ENCODE measurements at regions not wholly inside any gene's neighbourhood (a gene's known extent, or its start where the extent isn't known, plus 50 kb on each side); places are given as distances from the start of the nearest gene placed in this dataset.

DNA sequence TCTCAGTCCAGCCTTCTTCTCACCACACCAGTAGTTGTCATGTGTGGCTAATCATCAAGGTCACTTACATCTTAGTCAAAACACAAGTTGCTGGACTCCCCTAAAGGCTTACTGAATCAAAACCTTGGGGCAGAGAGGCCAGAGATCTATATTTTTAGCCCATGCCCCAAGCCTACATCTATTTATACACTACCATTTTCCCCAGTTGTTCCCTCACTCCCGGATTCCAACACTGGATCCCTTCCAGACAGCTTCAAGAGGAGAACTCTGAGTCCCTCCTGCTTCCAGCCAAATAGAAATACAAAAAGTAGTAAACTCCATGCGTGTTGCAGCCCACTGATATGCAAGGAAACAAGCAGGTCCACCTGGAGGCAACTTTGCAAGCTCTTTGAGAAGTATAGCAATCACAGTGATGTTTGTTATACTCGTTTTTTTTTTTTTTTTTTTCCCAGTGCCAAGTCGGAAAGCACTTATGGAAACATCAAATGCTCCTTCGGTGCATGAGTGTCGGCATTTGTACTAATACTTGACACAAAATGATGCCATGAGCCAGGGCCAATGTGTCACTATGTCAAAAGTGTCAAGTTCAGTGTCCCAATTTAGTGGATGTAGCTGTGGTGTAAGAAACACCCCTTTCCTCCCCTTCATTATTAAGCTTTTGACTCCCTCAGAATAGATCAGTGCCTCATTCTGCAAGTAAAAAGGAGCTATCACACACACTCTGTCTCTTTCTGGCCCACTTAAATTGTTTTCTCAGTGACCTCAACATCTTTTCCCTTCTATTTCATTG, 594.2 kb upstream of the SGCD start:
- in situ Hi-C loops (cut with HindIII; ENCODE audit: low pct_unique_long_range_greater_than_20kb, low sequenced_read_pairs), result no loop called here
- no peak for DNase-seq (ENCODE audit: low read depth, low spot score)

- in situ Hi-C loops (cut with HindIII; ENCODE audit: low pct_unique_long_range_greater_than_20kb, low sequenced_read_pairs), result no loop called here
- no peak for DNase-seq (ENCODE audit: low read depth, low spot score)
Measured at GRCh38 chr5:155733935-155734334, 593.0 kb upstream of the SGCD start.

DNA sequence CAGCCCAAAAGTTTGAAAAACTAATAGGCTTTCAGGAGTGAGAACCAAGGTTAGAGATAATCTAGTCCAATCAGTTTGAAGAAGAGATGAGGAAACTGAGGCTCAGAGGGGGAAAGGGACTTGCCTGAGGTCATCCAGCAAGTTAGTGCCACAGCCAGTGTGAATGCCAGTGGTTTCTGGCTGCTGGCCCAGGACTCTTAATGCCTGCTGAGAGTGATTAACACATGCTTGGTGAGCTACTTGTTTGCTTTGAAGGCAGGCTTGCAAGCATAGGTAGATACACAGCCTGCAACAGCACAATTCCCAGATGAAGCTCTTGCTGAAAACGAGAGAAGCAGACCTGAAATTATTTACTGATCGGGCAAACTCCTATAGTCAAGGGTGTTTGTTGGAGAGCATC, 591.6 kb upstream of the SGCD start:
- DNase-seq (ENCODE audit: low read depth, low spot score), result no peak
- in situ Hi-C loops (cut with HindIII; ENCODE audit: low pct_unique_long_range_greater_than_20kb, low sequenced_read_pairs), result no loop called here

DNA sequence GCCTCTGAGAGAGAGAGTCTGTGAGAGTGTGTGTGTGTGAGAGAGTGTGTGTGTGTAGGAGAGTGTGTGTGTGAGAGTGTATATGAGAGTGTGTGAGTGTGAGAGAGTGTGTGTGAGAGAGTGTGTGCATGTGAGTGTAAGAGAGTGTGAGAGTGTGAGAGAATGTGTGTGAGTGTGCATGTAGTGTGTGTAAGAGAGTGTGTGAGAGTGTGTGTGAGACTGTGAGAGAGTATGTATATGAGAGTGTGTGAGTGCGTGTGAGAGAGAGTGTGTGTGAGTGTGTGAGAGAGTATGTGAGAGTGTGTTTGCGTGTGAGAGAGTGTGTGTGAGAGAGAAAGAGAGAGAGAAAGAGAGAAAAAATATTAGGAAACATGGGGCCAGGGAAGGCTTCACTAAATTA, 588.3 kb upstream of the SGCD start:
- no peak for DNase-seq (ENCODE audit: low read depth, low spot score)
- in situ Hi-C loops (cut with HindIII; ENCODE audit: low pct_unique_long_range_greater_than_20kb, low sequenced_read_pairs), result no loop called here

DNA sequence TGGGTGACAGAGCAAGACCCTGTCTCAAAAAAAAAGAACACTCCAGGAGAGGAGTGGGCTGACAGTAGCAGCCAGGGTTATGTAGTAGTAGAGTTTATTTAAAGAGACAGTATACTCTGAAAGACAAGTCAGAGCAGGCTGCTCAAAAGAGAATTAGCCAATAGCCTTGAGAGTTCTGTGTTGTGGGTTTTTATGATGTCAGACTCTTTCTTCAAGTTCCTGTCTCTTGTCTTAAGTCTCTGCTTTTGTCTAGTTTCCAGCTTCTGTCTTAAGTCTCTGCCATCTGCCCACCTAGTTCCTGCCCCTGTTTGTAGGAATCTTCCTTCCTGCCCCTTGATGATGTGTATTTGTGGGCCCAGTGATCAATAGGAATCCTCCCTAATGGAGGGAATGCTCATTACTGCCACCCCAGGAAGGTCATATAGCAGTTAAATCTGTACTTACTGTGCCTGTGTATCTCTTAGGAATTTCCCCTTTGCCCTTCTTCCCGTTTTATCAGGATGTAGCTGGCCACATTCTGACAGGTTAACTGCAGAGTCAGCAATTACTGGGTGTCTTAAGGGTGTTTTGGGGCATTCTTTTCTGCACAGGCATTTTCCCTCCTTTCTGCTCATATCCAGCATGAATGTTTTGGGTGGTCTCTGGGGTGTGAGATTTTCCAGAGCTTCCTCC, 580.5 kb upstream of the SGCD start:
- no peak for DNase-seq (ENCODE audit: low read depth, low spot score)
- in situ Hi-C loops (cut with HindIII; ENCODE audit: low pct_unique_long_range_greater_than_20kb, low sequenced_read_pairs), result no loop called here

GRCh38 chr5:155750101-155750500, 576.9 kb upstream of the SGCD start:
- DNase-seq (ENCODE audit: low read depth, low spot score), result no peak
- in situ Hi-C loops (cut with HindIII; ENCODE audit: low pct_unique_long_range_greater_than_20kb, low sequenced_read_pairs), result no loop called here

DNA sequence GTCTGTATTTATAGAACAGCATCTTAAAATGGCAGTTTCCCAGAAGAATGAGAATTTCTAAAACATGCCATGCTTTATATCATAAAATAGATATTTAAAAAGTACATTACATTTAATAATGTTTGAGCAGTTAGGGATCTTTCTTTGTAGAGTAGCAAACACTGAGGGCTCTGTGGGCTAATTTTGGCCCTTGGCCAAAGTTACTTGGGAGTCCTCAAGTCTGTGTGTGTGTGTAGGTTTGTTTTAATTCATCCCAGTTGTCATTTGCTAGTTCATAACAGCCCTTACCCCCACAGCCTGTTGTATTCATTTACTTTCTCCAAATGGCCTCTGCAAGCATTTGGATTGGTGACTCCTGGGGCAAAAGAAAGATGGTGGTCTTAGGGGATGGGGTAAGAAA, 576.4 kb upstream of the SGCD start:
- in situ Hi-C loops (cut with HindIII; ENCODE audit: low pct_unique_long_range_greater_than_20kb, low sequenced_read_pairs), result no loop called here
- DNase-seq (ENCODE audit: low read depth, low spot score), result no peak

GRCh38 chr5:155753943-155754581, 572.9 kb upstream of the SGCD start:
- in situ Hi-C loops (cut with HindIII; ENCODE audit: low pct_unique_long_range_greater_than_20kb, low sequenced_read_pairs), result no loop called here
- DNase-seq (ENCODE audit: low read depth, low spot score), result no peak

DNA sequence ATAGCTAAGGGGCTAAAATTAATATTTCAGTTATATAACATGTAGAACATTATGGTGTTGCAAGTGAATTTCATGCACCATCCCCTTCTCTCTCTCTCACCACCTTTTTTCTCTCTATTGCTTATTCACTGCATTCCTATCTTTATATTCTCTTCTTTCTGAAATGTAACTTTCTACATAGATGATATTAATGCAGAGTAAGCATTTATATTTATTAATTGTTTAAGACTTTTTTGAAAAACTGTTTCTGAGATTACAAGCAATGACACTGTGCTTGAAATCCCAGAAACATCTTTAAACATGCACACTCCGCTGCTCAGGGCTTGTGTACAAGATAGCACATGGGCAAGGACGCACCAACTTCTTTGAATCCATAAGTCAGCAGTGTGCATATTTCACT, 567.7 kb upstream of the SGCD start:
- in situ Hi-C loops (cut with HindIII; ENCODE audit: low pct_unique_long_range_greater_than_20kb, low sequenced_read_pairs), result no loop called here
- no peak for DNase-seq (ENCODE audit: low read depth, low spot score)

DNA sequence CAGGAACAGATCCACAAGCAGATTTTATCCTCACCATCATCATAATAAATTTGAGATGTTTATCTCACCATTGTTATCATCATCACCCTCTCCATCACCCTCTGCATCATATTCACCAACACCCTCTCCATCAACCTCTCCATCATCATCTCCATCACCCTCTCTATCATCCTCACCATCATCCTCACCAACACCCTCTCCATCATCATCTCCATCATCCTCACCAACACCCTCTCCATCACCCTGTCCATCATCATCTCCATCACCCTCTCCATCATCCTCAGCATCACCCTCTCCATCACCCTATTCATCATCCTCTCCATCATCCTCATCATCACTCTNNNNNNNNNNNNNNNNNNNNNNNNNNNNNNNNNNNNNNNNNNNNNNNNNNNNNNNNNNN, 567.0 kb upstream of the SGCD start:
- in situ Hi-C loops (cut with HindIII; ENCODE audit: low pct_unique_long_range_greater_than_20kb, low sequenced_read_pairs), result no loop called here
- DNase-seq (ENCODE audit: low read depth, low spot score), result no peak

DNA sequence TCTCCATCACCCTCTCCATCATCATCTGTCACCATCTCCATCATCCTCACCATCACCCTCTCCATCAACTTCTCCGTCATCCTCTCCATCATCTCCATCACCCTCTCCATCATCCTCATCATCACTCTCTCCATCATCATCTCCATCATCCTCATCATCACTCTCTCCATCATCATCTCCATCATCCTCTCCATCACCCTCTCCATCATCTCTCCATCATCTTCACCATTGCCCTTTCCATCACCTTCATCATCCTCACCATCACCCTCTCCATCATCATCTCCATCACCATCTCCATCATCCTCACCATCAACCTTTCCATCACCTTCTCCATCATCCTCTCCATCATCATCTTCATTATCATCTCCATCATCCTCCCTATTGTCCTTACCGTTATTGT, 565.5 kb upstream of the SGCD start:
- no peak for DNase-seq (ENCODE audit: low read depth, low spot score)

GRCh38 chr5:155765715-155766114, 561.2 kb upstream of the SGCD start:
- DNase-seq (ENCODE audit: low read depth, low spot score), result no peak
- in situ Hi-C loops (cut with HindIII; ENCODE audit: low pct_unique_long_range_greater_than_20kb, low sequenced_read_pairs), result no loop called here

More for the DNA sequence above, 565.5 kb upstream of the SGCD start:
- in situ Hi-C loops (cut with HindIII; ENCODE audit: low pct_unique_long_range_greater_than_20kb, low sequenced_read_pairs), result no loop called here

DNA sequence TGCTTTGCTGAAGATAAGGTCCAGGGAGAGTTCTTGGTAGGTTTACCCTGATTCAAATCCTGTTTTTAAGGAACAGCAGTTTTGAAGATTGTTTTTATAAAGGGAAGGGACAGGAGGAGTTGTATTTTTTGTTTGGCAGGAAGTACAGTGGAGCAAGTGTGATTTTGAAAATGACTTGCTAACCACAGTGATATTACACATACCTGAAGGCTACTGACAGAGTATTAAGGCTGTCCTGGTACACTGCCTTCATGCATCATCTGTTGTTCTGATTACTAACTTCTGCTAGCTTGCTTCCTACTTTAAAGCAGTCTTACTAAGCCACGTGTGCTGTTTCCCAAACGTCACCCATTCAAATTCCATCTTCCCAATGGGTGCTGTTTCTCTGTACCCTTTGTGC, 559.5 kb upstream of the SGCD start:
- no peak for DNase-seq (ENCODE audit: low read depth, low spot score)
- in situ Hi-C loops (cut with HindIII; ENCODE audit: low pct_unique_long_range_greater_than_20kb, low sequenced_read_pairs), result no loop called here

DNA sequence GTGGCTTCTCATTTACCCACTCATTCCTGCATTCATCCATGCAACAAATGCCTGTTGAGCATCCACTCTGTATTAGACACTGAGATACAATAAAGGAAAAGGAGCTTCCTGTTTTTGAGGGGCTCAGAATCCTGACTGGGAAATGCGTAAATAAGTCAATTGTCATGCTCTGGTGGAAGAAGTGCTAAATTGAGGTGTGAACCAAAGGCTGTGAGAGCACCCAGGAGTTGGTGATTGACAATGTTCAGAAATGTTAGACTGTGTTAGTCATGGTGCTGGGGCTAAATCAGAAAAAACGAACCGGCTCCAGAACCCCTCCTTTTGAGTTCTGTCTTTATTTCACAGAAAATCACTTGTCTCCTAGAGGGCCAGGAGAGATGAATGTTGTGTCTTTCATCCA, 558.6 kb upstream of the SGCD start:
- no peak for DNase-seq (ENCODE audit: low read depth, low spot score)
- in situ Hi-C loops (cut with HindIII; ENCODE audit: low pct_unique_long_range_greater_than_20kb, low sequenced_read_pairs), result no loop called here

- no peak for DNase-seq (ENCODE audit: low read depth, low spot score)
- in situ Hi-C loops (cut with HindIII; ENCODE audit: low pct_unique_long_range_greater_than_20kb, low sequenced_read_pairs), result no loop called here
Measured at GRCh38 chr5:155772009-155772662, 554.8 kb upstream of the SGCD start.

- no peak for DNase-seq (ENCODE audit: low read depth, low spot score)
- in situ Hi-C loops (cut with HindIII; ENCODE audit: low pct_unique_long_range_greater_than_20kb, low sequenced_read_pairs), result no loop called here
Measured at GRCh38 chr5:155773680-155774079, 553.3 kb upstream of the SGCD start.

- in situ Hi-C loops (cut with HindIII; ENCODE audit: low pct_unique_long_range_greater_than_20kb, low sequenced_read_pairs), result no loop called here
- no peak for DNase-seq (ENCODE audit: low read depth, low spot score)
Measured at GRCh38 chr5:155780260-155780659, 546.7 kb upstream of the SGCD start.

DNA sequence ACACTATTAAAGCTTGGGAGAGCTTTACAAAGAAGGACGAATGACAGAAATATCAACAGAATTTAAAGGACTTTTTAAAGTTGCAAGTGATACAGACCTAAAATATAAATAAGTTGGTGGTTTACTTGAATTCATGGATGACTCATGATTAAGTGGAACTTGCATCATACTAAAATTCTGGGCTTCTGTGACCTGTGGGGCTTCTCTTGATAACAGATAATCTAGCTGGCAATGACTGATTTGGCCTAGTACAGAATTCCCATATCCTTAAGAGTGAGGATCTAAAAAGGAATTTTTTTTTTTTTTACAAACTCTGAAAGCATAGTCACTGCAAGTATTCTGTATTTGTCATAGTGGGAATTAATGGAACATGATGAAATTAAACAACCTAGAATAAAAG, 543.7 kb upstream of the SGCD start:
- no peak for DNase-seq (ENCODE audit: low read depth, low spot score)
- in situ Hi-C loops (cut with HindIII; ENCODE audit: low pct_unique_long_range_greater_than_20kb, low sequenced_read_pairs), result no loop called here
